ENCODE measurements at regions not wholly inside any gene's neighbourhood (a gene's known extent, or its start where the extent isn't known, plus 50 kb on each side); places are given as distances from the start of the nearest gene placed in this dataset.

- no peak overlapping the region for H3K27ac ChIP-seq (ENCODE audit: low read depth, low read length)
- no peak overlapping the region for H2BK15ac ChIP-seq (ENCODE audit: low read length)
- no peaks in the 10 kb centered on the region for H4K20me1 ChIP-seq (replicated peaks in 1 of 2; ENCODE audit: control insufficient read depth in 1 of 2, insufficient read depth in 2 of 2, low read length in 2 of 2)
- TF ChIP-seq JUN (IDR thresholded peaks at IDR 0.05; ENCODE audit: low read depth, low read length) (no peak), CEBPB (IDR thresholded peaks at IDR 0.05; ENCODE audit: low read depth, low read length) (peak; percentile 42; the same call in 1 of the 2 replicates), SIN3A (conservative IDR thresholded peaks at IDR 0.05 in 1 of 2, IDR thresholded peaks at IDR 0.05 in 1 of 2; ENCODE audit: low read depth in 1 of 2, low read length in 2 of 2) (no peak), RAD21 (IDR thresholded peaks at IDR 0.05 in 1 of 2, conservative IDR thresholded peaks at IDR 0.05 in 1 of 2; ENCODE audit: low read depth in 2 of 2, low read length in 2 of 2) (peak; percentile 28 to 43; a peak in 2 of 4 replicates), MAFK (IDR thresholded peaks at IDR 0.05; ENCODE audit: low read depth, low read length) (no peak), SP4 (IDR thresholded peaks at IDR 0.05; ENCODE audit: low read length) (no peak), YY1 (IDR thresholded peaks at IDR 0.05; ENCODE audit: low read depth, low read length) (no peak), CTCF (IDR thresholded peaks at IDR 0.05; ENCODE audit: control extremely low read depth in 1 of 3, insufficient read depth in 1 of 3, low read depth in 1 of 3, low read length in 3 of 3) (peak in 2 of 3 experiments; percentile 5 to 32; a peak in 2 of 4 replicates), EGR1 (IDR thresholded peaks at IDR 0.05; ENCODE audit: borderline replicate concordance, low read depth, low read length) (peak; percentile 87)
- H3K23ac ChIP-seq (ENCODE audit: insufficient read length): no peak overlapping the region
- H4K5ac ChIP-seq (ENCODE audit: insufficient read length, low read depth, low read length): no peak overlapping the region
- no peak overlapping the region for H2BK5ac ChIP-seq (ENCODE audit: low read depth, low read length)
- no peaks in the 10 kb centered on the region; a peak in 1 of 7 replicates for H3K27me3 ChIP-seq (replicated peaks in 1 of 4; ENCODE audit: control insufficient read depth in 3 of 4, extremely low read depth in 1 of 4, insufficient read depth in 3 of 4, low read length in 3 of 4)
- H3K36me3 ChIP-seq (ENCODE audit: control insufficient read depth in 2 of 4, insufficient read depth in 4 of 4, low read length in 3 of 4): no peaks in the 10 kb centered on the region
- peaks cover 3 to 10% (median 8%) of the 10 kb centered on the region in 4 experiments; a peak in 5 of 7 replicates for H3K4me1 ChIP-seq (replicated peaks in 1 of 4; ENCODE audit: control insufficient read depth in 3 of 4, insufficient read depth in 4 of 4, low read length in 3 of 4)
- no peak overlapping the region for H3K4me3 ChIP-seq (ENCODE audit: extremely low read depth in 1 of 4, insufficient read depth in 2 of 4, low read depth in 3 of 4, low read length in 4 of 4)
- H2AK5ac ChIP-seq (ENCODE audit: low read depth, low read length): no peak overlapping the region
- no peaks in the 10 kb centered on the region for H3K23me2 ChIP-seq (ENCODE audit: low read depth, low read length)
- H3K4me2 ChIP-seq (ENCODE audit: insufficient read depth in 1 of 2, low read depth in 2 of 2, low read length in 2 of 2): no peak overlapping the region
- H3K14ac ChIP-seq (ENCODE audit: insufficient read length): no peak overlapping the region
- no peaks in the 10 kb centered on the region for H3K79me2 ChIP-seq (ENCODE audit: control insufficient read depth in 1 of 2, insufficient read depth in 2 of 2, low read length in 2 of 2)
- H3K9me3 ChIP-seq (ENCODE audit: insufficient read depth in 2 of 2, low read depth in 1 of 2, low read length in 1 of 2): no peaks in the 10 kb centered on the region
- ChIA-PET CTCF (ENCODE audit: partially characterized antibody) (interaction anchor here (0.7 to 6.7 kb wide), 26 partner anchors 9 to 392 kb away, joined by 3 to 63 read pairs (median 3); no protein-coding TSS in a partner anchor), POLR2A (ENCODE audit: partially characterized antibody) (interaction anchor here (0.6 to 2.2 kb wide), 16 partner anchors 8 to 138 kb away, joined by 3 to 10 read pairs (median 4); no protein-coding TSS in a partner anchor)
- 57% methylated on average over 13 of the region's 13 CpGs; no CpG with 5 or more reads in 1 of the 2 experiments for WGBS, 2 experiments (ENCODE audit: extremely low coverage in 1 of 2, insufficient coverage in 1 of 2, insufficient read length in 1 of 2, insufficient replicate concordance in 2 of 2, low coverage in 1 of 2, low lambda C conversion rate in 2 of 2, missing lambda C conversion rate in 1 of 2)
- 0 out of 2 replicates have a peak overlapping the region, but pooled peaks have one; percentile 68 for H2BK12ac ChIP-seq (ENCODE audit: low read depth, low read length)
- no peak overlapping the region for H3K9ac ChIP-seq (replicated peaks in 1 of 4; ENCODE audit: extremely low read depth in 1 of 4, low read depth in 3 of 4, low read length in 3 of 4)
- no peak overlapping the region for H2BK120ac ChIP-seq (replicated peaks; ENCODE audit: low read depth, low read length)
- H3K4ac ChIP-seq (replicated peaks; ENCODE audit: insufficient read length, low read depth, low read length): no peak overlapping the region
- no peak overlapping the region for H4K8ac ChIP-seq (ENCODE audit: extremely low read depth, insufficient read depth, low read length)
- H3K79me1 ChIP-seq (ENCODE audit: low read depth, low read length): no peaks in the 10 kb centered on the region
- H4K91ac ChIP-seq (replicated peaks; ENCODE audit: insufficient read length, low read length): no peak overlapping the region
- peak overlapping the region; percentile 18; the same call in 1 of the 2 replicates for H2AFZ ChIP-seq (ENCODE audit: low read length)
- peak overlapping the region; percentile 78; the same call in 1 of the 2 replicates for H3K18ac ChIP-seq (ENCODE audit: extremely low read depth, low read length)
- FAIRE-seq: no peak
- no peak overlapping the region for H3K56ac ChIP-seq (replicated peaks; ENCODE audit: insufficient read length, low read depth, low read length)
- H2BK20ac ChIP-seq (ENCODE audit: low read length): peak overlapping the region; percentile 29; the same call in 1 of the 2 replicates
- peak in 1 of 2 experiments; percentile 49 for DNase-seq (ENCODE audit: low read depth in 1 of 2, low spot score in 2 of 2)
Observed at GRCh38 chr2:64311948-64312621, 141.9 kb upstream of the LGALSL start.

Measured in H1 (cell line).